ENCODE measurements at regions not wholly inside any gene's neighbourhood (a gene's known extent, or its start where the extent isn't known, plus 50 kb on each side); places are given as distances from the start of the nearest gene placed in this dataset.

DNA sequence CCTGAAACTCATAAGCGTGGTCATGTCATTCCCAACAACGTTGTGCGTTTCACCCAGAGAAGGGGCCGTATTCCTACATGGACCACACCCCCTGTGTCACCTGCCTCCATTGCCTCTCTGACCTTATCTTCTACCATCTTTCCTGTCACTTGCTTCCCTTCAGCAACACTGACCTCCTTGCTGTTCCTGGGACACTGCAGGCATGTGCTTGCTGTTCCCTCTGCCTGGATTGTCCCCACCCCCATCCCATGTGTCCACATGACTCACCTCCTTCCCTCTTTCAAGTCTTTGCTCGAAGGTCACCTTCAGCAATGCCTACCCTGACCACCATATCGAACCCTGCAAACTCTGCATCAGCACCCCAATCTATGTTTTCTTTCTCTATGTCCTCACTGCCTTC lies 133.2 kb upstream of the ZNF618 start:
- DNase-seq: no peak

DNA sequence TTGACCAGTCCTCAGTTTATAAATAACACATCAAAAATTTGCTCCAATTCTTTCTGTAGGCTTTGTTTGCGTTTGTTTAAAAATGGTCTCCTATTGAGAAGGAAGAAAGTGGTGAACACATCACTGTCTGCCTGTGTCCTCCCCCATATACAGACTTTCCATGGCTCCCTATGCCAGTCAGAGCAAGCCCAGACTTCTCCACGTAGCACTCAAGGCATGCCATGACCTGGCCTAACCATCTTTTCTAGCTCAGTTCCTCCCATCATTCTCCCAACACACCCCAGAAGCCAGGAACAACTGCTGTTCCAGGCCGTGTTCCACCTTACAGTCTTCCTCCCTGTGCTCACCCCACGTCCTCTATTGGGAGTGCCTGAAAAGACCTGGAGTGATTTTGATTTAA lies 129.6 kb upstream of the ZNF618 start:
- DNase-seq: no peak

DNA sequence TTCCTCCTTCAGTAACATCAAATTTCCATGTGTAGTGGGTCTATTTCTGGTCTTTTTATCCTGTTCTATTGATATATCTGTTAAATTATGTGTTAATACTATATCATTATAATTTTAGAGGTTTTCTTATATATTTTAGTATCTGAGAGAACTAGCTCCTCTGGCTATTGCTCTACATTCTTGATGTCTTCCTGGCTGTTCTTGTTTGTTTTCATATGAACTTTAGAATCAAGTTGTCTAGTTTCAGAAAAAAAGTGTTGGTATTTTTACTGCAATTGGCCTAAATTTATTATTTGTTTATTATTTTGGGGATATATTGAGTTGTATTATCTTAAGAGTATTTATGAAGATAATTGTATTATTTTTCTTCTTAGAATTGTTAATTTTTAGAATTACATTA lies 128.0 kb upstream of the ZNF618 start:
- no peak for DNase-seq

DNA sequence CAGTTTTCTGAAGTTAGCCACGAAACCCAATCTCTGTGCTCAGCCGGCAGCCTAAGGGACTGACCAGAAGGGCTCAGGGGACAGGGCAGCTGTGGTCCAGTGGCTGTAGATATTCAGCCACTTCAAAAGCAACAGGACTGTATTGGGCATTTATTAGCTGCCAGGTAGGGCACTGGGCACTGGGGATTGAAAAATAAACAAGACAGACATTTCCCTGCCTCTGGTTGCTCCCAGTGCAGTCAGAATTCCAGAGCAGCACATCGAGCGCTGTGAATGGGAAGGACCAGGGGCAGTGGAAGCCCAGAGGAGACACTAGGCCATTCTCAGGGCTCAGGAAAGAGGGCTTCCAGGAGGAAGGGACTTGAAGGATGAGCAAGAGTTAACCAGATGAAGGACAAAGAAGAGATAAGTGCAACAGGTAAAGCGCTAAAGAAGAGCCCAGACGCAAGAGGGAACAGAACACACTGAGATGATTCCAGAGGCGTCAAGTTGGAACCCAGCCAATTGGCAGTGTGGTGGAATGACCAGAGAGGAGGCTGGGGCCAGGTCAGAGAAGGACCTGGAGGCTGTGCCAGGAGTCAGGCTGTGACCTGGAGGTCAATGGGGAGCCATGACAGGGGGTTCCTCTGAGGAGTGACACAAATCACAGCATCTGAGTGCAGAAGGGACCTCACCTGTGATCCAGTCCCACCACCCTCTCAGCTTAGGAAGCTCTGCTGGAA lies 122.5 kb upstream of the ZNF618 start:
- DNase-seq: no peak

DNA sequence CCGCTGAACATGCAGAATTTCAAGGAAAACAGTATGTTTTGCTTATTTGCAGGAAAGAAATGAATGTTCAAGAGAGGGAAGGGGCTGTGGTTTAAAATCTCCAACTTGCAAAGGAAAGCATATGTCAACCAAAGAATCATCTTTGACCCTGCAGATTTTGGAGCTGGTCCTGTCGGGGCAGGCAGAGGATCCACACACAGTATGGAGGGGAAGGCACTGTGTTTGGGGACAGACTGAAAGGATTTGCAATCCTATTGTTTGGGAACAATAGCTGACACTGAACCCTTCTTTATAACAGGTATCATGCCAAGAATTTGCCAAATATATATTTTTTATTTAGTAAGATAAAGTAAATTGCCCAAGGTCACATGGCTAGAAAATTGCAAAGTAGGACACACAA lies 121.4 kb upstream of the ZNF618 start:
- no peak for DNase-seq

DNA sequence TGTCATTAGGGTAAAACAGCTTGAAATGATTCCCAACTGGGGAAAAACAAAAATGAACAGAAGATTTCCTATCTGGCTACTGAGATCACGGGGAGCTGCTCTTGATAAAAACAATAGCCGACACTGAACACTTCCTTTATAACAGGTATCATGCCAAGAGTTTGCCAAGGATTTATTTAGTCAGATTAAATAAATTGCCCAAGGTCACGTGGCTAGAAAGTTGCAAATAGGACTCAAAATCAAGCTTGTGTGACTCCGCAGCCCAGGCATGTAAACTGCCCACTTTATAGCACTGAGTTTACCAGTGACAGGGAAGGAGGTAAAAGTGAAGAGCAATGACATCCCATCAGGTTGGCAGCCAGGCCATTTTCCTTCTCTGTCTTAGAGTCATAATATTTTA lies 120.7 kb upstream of the ZNF618 start:
- no peak for DNase-seq

DNA sequence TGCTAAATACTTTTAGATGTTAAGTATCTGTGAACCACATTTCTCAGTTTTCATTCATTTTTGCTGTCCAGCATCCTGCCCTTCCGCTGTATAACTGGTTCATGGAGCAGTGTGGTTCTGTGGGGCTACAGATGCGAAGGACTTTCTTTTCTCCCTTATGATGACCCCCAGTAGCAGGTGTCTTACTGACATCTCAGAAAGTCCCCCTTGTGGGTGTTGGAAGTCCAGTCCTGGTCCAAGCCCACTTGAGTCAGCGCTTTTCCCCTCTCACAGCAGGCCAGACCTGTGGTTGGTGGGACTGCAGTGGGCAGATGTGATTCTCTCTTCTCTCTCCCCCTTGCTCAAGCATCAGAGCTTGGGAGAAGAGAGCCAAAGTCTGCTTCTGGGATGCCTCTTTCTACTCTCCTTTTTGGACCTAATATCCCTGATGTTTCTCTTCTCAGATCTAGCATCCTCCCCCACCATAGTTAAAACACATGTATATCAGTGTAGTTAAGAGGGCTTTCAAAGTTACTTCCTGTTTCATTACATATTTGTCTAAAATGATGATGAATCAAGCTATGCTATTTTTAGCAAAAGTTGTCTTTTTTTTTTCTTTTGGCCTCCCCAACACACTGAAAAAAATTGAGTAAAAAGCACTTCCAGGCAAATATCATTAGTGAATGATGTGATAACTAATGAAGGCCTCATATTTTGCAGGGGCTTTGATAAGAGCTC lies 119.5 kb upstream of the ZNF618 start:
- no peak for DNase-seq

DNA sequence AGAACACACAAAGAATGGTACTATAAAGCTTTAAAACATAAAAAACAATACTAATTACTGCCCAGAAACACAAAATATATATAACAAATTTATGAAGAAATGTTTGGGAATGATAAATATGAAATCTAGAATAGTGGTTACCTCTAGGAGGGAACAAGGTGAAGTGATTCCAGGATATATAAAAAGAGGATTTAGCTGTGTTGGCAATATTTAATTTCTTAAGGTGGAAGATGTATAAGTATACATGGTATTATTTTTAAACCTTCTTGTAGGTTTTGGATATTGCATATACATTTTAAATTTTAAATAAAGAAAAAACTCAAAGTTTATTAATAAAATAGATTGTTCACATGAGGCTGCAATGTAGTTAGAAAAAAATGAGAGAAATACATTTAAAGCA lies 112.7 kb upstream of the ZNF618 start:
- no peak for DNase-seq

DNA sequence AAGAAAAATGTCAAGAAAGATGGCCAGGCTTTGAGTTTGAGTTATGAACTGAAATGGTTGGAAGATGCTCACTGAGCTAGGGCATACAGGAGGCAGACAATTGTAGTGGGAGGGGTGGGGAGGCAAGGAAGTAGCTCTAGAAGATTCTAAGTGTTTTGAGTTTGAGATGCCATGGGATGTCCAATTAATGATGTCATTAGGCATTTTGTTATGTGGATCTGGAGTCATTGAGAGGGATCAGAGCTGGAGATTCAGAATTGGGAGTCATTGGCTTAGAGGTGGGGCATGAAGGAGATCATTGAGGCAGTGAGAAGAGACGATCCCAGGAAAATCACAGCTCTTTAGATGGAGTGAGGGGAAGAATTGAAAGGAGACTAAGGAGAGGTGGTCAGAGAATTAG lies 111.5 kb upstream of the ZNF618 start:
- DNase-seq: no peak

DNA sequence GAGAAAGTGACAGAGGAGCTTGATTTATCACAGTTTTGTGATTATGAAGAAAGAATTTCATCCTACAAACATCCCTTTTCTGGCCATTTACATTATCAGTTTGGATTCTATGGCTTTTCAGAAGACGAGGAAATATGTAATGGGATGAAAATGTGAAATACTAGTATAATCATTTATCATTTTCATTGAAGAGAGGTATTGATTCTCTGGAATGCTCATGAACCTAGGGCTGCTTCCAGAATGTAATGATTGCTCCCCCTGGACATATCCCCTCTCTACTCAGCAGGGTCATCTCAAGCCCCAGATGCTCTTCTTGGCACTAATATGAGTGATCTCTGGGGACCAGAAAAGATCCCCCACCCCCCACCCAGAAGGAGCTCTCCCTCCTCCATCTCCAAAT lies 106.7 kb upstream of the ZNF618 start:
- no peak for DNase-seq

DNA sequence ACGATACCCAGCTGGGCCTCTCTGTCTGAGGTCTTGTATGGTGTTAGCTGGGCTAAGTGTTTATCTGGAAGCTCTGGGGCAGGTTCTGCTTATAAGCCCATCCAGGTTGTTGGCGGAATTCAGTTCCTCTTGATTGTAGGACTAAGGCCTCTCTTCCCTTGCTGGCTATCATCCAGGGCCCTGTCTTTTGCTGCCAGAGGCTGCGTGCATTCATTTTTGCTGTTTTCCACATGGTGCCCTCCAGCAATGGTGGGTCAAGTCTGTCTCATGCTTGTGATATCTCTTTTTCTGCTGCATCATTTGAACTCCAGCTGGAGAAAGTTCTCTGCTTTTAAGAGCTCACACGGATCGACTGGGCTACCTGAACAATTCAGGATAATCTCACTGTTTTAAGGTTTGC lies 105.7 kb upstream of the ZNF618 start:
- no peak for DNase-seq

DNA sequence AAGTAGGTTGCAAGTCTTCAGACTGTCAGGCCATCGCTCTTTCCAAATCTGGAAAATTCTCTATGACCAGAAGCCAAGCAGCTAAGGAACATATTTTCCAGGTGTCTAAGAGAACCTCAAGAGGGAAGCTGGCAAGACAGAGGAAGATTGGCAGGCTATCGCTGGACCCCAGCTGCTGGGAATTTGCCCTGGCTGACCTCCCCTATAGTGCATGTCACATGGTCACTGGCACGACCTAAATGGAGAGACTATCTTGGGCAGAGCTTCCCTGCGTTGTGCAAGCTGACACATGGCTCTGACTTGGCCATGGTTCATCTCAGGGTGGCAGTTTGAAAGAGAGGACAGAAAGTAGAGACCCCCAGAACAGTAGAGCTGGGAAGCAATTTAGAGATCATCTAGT lies 104.9 kb upstream of the ZNF618 start:
- no peak for DNase-seq

DNA sequence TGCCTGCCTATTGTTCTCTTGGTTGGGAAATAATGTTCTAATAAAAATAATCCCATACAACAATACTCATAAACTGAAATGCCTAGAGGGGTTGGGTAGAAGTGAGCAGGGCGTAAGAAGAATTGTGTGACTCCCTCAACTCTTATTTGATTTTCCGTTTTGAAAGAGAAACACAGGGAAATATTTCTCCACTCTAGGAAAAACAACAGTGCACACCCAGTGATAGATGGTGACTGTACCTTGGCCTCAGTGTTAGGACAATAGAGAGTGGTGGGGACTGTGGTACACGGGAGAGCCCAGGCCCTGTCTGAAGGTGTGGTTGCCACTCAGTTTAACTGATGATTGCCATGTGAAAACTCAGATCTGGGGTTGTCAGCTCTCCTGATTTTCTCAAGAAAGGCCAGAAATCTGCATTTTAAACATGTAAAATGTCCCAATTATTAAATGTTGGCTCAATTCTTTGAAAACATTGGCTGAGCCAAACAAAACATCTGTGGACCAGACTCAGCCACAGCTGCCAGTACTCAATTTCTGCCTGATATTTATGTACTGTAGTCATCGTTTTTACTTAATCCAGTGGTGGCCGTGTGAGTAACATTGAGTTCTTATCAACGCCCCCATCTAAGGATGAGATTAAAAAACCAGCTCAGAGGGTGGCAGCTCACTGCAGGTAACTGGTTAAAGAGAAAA lies 103.8 kb upstream of the ZNF618 start:
- DNase-seq: no peak

DNA sequence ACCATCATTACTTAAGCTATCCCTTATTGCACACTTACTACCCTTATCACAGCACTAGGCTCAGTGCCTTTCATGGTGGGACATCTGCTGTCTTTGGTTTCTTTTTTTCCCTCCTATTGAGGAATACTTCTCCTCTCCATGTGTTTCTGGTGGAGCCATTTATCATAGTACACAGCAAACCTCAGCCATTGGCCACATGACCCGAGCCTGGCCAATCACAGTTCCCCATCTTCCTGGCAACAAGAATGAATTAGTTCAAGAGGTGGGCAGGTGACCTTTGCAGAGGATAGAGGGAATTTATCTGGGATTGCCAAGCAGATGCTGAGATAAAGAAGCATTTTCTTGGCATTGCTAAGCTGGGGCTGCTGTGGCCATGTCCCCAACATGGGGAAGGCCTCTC lies 101.1 kb upstream of the ZNF618 start:
- no peak for DNase-seq

DNA sequence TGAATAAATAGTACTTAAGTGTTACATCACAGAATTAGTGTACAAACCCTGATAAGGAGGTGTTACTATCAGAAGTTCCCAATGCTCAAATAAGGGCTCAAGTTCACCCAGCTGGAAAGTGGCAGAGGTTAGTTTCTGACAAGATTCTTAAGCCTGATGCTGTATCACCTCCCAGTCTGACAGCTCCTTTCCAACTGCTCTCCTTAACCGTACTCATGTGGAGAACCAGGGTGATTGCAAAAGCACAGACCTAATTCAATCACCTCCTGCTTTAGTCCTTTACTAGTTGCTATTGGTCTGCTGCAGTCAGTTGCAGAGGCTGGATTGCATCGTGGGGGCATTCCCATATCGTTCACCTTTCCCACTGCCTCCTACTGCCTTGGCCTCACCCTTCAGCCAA lies 100.4 kb upstream of the ZNF618 start:
- DNase-seq: no peak

DNA sequence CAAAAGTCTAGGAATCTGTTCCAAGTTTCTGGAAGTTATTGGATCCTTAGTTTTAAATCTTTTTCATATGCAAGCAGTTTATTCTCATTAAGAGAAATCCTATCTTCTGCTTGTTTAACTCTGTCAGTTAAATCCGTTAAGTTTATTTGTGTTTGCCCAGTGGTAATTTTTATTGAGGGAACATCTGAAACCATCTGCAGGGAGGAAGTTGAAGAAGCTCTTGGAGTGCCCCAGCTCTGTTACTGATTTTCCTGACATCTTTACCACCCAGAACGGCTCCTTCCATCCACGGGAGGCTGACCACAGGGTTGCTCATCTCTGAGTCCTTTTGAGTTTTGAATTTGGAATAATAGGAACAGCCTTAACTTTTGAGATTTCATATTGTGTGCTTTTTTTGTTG lies 99.9 kb upstream of the ZNF618 start:
- no peak for DNase-seq

DNA sequence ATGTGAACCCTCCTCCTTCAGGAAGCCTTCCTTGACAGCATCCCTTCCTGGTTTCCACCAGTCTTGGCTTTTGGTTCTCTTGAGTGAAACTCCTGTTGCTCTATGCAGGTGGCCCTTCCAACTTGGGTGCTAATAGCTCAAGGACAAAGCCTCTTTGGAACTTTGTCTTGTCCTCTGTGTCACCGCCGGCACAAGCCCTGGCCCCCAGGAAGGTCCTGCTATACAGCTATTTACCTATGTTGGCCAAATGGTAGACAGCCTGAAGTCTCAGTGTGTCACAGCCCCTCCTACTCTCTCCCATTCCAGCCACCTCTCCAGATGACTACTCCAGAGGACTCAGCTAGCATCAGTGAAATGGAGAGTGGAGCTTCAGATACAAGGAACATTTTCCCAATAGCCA lies 94.7 kb upstream of the ZNF618 start:
- DNase-seq: no peak

DNA sequence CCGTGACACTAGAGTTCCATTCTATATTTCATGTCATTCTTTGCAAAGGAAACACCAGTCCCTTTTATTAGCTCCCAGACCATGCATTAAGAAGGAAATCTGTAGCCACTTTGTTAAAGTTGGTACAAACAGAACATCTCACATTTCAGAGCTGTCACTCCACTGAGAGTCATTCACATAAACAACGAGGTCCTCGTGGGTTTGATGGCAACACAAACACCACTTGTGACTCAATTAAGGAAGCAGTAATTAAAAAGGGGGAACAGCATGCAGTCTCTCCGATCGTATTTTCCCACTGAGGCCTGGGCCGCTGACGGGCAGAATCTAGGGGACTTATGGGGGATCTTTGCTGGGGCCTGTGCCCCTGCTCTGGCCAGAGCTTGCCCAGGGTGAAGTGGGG lies 94.2 kb upstream of the ZNF618 start:
- no peak for DNase-seq

DNA sequence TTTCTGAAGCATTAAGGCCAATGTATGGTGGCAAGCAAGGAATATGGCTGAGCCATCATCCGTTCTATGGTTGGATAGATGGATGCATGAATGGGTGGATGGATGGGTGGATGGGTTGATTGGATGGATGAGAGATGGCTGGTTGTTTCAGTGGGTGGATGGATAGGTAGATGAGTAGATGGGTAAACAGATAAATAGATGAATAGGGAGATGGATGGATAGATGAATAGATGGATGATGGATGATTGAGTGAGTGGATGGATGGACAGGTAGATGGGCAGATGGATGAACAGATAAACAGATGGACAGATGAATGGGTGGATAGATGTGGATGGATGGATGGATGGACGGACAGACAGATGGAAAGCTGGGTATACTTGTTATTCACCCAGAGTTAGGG lies 92.6 kb upstream of the ZNF618 start:
- no peak for DNase-seq

DNA sequence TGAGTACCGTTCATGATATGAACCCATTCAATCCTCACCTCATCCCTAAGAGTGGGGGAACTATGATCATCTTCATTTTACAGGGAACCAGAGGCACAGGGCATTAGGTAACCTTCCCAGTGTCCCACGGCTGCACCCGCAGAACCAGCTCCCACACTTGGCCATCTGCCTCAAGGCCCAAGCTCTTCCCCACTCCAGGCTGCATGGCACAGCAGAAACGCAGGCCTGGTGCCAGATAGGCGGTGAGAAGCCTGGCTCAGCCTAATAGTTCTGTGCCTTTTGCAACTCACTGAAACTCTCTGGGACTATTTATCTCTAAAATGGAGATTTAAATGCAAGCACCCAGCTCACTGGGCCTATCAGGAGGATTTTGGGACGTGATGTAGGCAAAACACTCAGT lies 90.8 kb upstream of the ZNF618 start:
- no peak for DNase-seq

DNA sequence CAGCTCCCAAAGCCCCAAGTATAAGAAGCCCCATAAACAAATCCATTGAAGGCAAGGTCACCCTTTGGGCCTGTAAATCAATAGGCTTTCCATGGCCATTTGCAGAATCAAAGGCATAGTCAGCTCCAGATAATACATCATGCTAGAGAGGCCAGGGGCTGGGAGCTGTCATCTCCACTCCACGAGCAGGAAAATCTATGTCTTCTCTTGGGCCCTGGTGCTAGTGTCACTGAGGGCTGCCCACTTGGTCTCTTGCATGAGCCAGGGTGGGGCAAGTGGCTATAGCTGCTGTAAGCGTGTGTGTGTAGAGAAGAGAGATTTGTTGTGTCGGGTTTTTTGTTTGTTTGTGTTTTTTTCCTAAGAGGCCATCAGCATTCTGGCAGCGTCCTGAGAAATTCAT lies 90.0 kb upstream of the ZNF618 start:
- DNase-seq: no peak

DNA sequence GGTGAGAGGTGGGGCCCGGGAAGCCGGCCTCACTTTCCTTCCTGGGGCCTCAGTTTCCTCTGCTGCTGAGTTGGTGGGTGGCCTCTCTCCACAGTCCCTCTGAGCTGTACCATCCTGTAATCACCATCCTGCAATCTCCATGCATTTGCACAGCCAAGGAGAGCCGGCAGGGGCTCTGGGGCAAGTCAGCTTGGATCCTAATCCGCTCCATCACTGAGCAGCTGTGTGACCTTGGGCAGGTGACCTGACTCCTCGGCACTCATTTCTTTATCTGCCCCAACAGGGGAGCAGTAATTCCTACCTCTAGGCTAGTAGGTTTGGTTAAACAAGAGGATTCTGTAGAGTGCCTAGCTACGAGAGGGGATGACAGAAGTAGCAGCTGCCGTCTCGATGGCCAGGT lies 88.2 kb upstream of the ZNF618 start:
- DNase-seq: no peak

DNA sequence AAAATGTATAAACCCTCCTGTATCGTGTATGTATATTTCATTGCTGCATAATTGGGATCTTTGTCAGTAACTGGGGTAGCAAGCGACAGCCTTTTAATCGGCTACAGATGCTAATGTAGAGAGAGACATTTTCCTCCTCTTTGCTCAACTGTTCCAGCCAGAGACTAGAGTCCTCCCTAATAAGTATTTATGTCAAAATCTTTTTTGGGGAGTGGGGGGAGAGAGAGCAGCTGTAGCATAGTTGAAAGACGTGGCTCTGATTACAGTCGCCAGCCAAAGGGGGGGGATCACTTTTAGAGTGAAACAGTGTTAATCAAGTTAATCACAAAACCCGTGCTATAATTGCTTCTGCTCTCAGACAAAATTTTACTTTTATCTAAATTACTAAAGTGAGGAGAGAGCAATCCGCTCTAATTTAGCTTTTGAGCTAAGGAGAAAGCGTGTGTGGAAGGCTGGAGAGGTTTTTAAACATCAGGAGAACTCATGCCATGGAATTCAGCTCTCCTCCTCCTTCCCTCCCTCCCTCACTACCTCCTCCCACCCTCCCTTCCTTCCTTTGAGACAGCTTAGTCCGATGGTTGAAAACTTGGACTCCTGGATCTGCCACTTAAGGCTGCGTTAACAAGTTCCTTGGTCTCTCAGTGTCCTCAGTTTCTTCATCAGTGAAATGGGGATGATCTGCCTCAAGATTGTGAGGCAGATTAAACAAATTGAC lies 87.3 kb upstream of the ZNF618 start:
- DNase-seq: no peak

DNA sequence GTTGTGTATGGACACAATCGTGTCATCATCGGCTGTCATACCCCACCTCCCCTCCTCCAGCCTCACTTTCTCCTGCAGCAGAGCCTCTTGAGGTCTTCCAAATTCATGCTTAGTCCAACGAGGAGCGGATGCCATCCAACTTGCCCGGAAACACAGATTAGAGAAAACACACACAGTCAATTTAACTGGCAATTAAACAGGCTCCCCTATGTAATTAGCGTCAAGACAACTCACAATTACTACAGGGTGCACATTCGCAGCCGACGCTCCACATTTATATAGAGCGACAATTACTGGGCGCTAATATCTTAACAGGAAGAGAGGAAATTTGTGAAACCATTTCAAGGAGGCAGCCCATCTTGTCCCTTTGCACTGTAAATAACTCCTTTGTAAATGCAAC lies 86.0 kb upstream of the ZNF618 start:
- DNase-seq: no peak
